ENCODE measurements at regions not wholly inside any gene's neighbourhood (a gene's known extent, or its start where the extent isn't known, plus 50 kb on each side); places are given as distances from the start of the nearest gene placed in this dataset.

DNA sequence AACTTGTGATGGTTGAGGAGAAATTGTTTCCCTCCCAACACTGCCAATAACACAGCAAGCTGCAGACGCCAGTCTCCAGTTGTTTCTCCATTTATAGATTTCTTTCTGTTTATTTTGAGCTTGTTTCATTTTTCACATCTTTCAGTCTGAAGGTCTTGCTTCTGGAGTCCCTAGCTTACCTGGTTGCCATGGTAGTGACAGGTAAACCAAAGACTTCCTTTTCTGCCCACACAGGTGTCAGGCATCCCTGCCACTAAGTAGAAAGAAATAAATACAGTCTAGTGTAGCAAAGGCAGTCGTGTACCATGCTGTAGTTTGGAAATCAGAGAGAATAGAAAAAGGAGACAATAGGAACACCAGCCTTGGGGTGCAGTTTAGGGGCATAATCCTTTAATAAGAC, 82.8 kb downstream of the MARCHF4 start:
- Mint-ChIP-seq H3K9me3 (ENCODE audit: low read depth) (no peaks in the 10 kb centered on the region), H3K4me1 (ENCODE audit: low read depth) (peaks cover 10% of the 10 kb centered on the region), H3K27me3 (peaks cover 3% of the 10 kb centered on the region), H3K27ac (no peak overlapping the region), H3K4me3 (ENCODE audit: low read depth) (no peak overlapping the region), H3K36me3 (ENCODE audit: insufficient read depth) (no peaks in the 10 kb centered on the region)
- TF ChIP-seq, protein P1, sequence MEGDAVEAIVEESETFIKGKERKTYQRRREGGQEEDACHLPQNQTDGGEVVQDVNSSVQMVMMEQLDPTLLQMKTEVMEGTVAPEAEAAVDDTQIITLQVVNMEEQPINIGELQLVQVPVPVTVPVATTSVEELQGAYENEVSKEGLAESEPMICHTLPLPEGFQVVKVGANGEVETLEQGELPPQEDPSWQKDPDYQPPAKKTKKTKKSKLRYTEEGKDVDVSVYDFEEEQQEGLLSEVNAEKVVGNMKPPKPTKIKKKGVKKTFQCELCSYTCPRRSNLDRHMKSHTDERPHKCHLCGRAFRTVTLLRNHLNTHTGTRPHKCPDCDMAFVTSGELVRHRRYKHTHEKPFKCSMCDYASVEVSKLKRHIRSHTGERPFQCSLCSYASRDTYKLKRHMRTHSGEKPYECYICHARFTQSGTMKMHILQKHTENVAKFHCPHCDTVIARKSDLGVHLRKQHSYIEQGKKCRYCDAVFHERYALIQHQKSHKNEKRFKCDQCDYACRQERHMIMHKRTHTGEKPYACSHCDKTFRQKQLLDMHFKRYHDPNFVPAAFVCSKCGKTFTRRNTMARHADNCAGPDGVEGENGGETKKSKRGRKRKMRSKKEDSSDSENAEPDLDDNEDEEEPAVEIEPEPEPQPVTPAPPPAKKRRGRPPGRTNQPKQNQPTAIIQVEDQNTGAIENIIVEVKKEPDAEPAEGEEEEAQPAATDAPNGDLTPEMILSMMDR (IDR thresholded peaks at IDR 0.05; ENCODE audit: unreplicated experiment), result no peak
- no peak for DNase-seq (ENCODE audit: low spot score, unreplicated experiment)

DNA sequence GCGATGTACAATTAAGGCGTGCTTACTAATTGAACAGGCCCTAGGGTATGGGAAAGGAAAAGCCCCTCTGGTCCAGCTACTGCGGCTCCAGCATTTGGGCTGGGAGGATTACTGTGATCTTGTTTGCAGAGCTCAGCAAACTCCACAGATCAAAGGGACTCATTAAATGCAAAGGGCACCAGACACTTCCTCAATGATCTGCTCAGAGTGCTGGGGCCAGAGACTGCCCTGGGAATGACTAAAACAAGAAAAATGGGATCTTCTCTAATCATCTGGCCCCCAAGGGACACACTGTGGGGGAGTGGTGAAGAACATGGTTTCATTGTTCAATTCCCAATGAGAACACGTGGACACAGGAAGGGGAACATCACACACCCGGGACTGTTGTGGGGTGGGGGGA, 85.0 kb downstream of the MARCHF4 start:
- Mint-ChIP-seq H3K4me1 (ENCODE audit: low read depth) (peaks cover 10% of the 10 kb centered on the region), H3K4me3 (ENCODE audit: low read depth) (no peak overlapping the region), H3K36me3 (ENCODE audit: insufficient read depth) (no peaks in the 10 kb centered on the region), H3K9me3 (ENCODE audit: low read depth) (no peaks in the 10 kb centered on the region), H3K27me3 (peaks cover 16% of the 10 kb centered on the region), H3K27ac (no peak overlapping the region)
- TF ChIP-seq, protein P1 (IDR thresholded peaks at IDR 0.05; ENCODE audit: unreplicated experiment), result no peak
- DNase-seq (ENCODE audit: low spot score, unreplicated experiment), result no peak

DNA sequence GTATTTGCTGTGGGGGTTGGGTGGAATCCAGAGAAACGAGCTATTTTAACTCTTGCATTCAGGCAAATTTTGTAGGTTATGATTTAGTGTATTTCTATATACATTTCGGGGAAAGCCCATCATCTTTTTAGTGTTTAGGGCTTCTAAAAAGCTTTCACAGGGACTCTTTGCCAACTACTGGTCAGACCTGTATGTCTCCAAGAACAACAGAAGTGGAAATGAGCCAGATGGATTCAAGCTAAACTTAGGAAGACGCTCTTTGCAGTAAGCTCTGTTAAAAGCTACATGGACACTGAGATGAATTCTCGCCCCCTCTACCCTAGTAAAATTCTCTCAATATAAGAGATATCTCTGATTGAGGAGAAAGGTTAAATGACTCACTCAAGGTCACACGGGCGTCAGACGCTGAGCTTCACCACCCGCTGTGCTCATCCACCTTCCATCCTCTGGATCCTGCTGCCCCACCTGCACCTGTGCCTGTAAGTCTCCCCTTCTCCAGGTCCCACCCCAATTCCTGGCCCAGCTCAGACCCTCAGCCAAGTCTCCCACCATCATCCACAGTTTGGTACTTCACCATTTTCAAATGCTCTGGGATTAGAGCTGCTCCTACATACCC, 85.6 kb downstream of the MARCHF4 start:
- peaks cover 10% of the 10 kb centered on the region for H3K4me1 Mint-ChIP-seq (ENCODE audit: low read depth)
- peaks cover 16% of the 10 kb centered on the region for H3K27me3 Mint-ChIP-seq
- TF ChIP-seq, protein P1 (IDR thresholded peaks at IDR 0.05; ENCODE audit: unreplicated experiment), result no peak
- no peaks in the 10 kb centered on the region for H3K9me3 Mint-ChIP-seq (ENCODE audit: low read depth)
- no peak overlapping the region for H3K4me3 Mint-ChIP-seq (ENCODE audit: low read depth)
- DNase-seq (ENCODE audit: low spot score, unreplicated experiment), result no peak
- H3K27ac Mint-ChIP-seq, result no peak overlapping the region
- H3K36me3 Mint-ChIP-seq (ENCODE audit: insufficient read depth), result no peaks in the 10 kb centered on the region

DNA sequence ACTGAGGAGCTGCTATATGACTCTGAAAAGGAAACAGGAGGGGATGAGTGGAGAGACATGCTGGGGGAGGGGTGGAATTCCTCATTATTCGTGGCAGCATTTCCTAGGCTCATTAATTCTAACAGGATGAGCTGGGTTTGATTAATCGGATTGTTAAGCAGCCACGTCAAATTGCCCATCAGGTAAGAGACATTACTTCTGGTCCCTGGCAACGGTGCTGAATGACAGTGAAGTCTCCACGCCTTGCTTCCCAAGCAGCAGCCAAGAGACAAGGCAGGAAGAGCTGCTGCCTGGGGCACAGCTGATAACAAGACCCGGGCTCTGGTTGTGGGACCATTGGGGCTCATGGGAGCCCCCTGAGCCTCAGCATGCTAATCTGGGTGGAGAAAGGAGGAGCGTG, 86.6 kb downstream of the MARCHF4 start:
- TF ChIP-seq, protein P1 (IDR thresholded peaks at IDR 0.05; ENCODE audit: unreplicated experiment), result no peak
- Mint-ChIP-seq H3K27me3 (peaks cover 16% of the 10 kb centered on the region), H3K27ac (no peak overlapping the region), H3K36me3 (ENCODE audit: insufficient read depth) (no peaks in the 10 kb centered on the region), H3K4me3 (ENCODE audit: low read depth) (no peak overlapping the region), H3K9me3 (ENCODE audit: low read depth) (no peaks in the 10 kb centered on the region), H3K4me1 (ENCODE audit: low read depth) (peaks cover 10% of the 10 kb centered on the region)
- DNase-seq (ENCODE audit: low spot score, unreplicated experiment), result no peak

DNA sequence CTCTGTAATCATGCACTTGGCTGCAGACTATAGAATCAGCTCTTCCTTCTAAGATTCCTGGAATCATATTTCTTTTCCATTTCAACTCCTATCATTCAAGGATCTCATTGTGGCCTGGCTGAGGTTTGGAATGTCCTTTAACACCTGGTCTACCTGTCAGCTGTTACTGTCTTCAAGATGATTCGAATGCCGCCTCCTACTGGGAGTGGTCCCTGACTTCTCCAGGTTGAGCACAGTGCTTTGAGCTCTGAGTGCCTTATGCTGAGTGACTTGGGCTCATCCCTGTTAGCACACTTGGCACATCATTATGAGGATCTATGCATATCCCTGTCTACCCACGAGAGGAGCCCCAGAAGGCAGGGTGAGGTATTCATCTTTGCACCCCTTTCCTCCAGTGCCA, 87.6 kb downstream of the MARCHF4 start:
- no peak overlapping the region for H3K4me3 Mint-ChIP-seq (ENCODE audit: low read depth)
- H3K4me1 Mint-ChIP-seq (ENCODE audit: low read depth), result peaks cover 10% of the 10 kb centered on the region
- TF ChIP-seq, protein P1 (IDR thresholded peaks at IDR 0.05; ENCODE audit: unreplicated experiment), result no peak
- H3K27me3 Mint-ChIP-seq, result peaks cover 16% of the 10 kb centered on the region
- no peaks in the 10 kb centered on the region for H3K9me3 Mint-ChIP-seq (ENCODE audit: low read depth)
- DNase-seq (ENCODE audit: low spot score, unreplicated experiment), result no peak
- no peaks in the 10 kb centered on the region for H3K36me3 Mint-ChIP-seq (ENCODE audit: insufficient read depth)
- peak overlapping the region; percentile 42 for H3K27ac Mint-ChIP-seq

All from progenitor cell of endocrine pancreas (in vitro differentiated cells).